Upper lobe of left lung (tissue), 4 donors: ENCODE measurements at regions not wholly inside any gene's neighbourhood (a gene's known extent, or its start where the extent isn't known, plus 50 kb on each side); places are given as distances from the start of the nearest gene placed in this dataset.

Source experiments
- POLR2A ChIP-seq, 4 donors: fragments of 450-650 bp; IDR thresholded peaks; one replicate each; pipeline ENCODE4 v1.5.1; 2016 to 2017; ENCODE audit warnings: antibody characterized with exemption in 4 of 4, mild to moderate bottlenecking in 2 of 4
- POLR2AphosphoS5 ChIP-seq, 2 donors: sonication (generic); formaldehyde crosslinking; IDR thresholded peaks; one replicate each; pipeline ENCODE4 v1.5.1; 2017; ENCODE audit warnings: antibody characterized with exemption in 2 of 2
- TF ChIP-seq, protein P1 (sequence below), 6 experiments: fragments of 450-650 bp in 4 of 6; fragments of 200-600 bp in 2 of 6; sonication (generic) in 2 of 6; IDR thresholded peaks; one replicate each; pipeline ENCODE4 v1.5.1; 2016 to 2019; ENCODE audit warnings: antibody characterized with exemption in 6 of 6

DNA sequence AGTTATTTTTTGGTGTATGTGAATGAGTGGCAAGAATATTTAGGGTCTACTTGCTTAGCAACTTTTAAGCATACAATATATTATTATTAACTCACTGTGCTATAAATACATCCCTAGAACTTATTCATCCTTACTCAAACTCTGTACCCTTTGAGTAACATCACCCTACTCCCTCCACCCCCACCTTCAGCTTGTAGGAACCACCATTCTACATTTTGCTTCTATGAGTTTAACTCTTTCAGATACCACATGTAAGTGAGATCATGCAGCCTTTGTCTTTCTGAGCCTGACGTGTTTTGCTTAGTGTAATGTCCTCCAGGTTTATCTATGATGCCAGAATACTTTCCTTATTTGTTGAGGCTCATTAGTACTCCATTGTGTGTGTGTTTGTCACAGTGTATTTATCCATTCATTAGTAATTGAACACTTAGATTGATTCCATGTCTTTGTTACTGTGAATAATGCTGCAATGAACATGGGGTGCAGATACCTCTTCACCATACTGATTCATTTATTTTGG lies 526.9 kb downstream of the PYDC2 start:
- TF ChIP-seq, protein P1, sequence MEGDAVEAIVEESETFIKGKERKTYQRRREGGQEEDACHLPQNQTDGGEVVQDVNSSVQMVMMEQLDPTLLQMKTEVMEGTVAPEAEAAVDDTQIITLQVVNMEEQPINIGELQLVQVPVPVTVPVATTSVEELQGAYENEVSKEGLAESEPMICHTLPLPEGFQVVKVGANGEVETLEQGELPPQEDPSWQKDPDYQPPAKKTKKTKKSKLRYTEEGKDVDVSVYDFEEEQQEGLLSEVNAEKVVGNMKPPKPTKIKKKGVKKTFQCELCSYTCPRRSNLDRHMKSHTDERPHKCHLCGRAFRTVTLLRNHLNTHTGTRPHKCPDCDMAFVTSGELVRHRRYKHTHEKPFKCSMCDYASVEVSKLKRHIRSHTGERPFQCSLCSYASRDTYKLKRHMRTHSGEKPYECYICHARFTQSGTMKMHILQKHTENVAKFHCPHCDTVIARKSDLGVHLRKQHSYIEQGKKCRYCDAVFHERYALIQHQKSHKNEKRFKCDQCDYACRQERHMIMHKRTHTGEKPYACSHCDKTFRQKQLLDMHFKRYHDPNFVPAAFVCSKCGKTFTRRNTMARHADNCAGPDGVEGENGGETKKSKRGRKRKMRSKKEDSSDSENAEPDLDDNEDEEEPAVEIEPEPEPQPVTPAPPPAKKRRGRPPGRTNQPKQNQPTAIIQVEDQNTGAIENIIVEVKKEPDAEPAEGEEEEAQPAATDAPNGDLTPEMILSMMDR (IDR thresholded peaks at IDR 0.05): no peak
- TF ChIP-seq POLR2A (IDR thresholded peaks at IDR 0.05): no peak
- TF ChIP-seq POLR2AphosphoS5 (IDR thresholded peaks at IDR 0.05): no peak
